Stimulated activated CD8-positive, alpha-beta memory T cell treated with anti-CD3 and anti-CD28 coated beads, Interleukin-15, amount 100 ng/mL, for 4 hours (primary cell): ENCODE measurements at regions not wholly inside any gene's neighbourhood (a gene's known extent, or its start where the extent isn't known, plus 50 kb on each side); places are given as distances from the start of the nearest gene placed in this dataset.

Source experiments
- DNase-seq, 2 donors: peaks; one replicate each; pipeline ENCODE4 v3.0.0-alpha.2; 2020; ENCODE audit warnings: low read depth in 2 of 2

GRCh38 chr2:16154501-16155280 is 214.3 kb downstream of the MYCN start:
- DNase-seq, result no peak

- no peak for DNase-seq
These were observed 213.7 kb downstream of the MYCN start for GRCh38 chr2:16154061-16154460.

DNA sequence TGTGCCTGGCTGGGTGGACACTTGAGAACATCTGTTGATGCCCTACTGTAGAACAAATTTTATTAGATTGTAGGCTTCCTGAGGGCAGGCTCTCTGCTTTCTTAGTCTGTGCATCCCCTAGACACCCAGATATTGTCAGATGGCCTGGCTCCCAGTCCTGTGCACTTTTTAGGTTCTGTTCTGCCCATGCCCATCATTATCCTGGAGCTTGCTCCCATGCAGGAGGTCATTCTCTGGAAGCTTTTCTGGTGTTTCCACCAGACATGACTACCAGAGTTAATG is 213.3 kb downstream of the MYCN start:
- DNase-seq, result no peak

GRCh38 chr2:16152928-16153753 is 212.8 kb downstream of the MYCN start:
- DNase-seq, result no peak

- no peak for DNase-seq
These were observed 211.9 kb downstream of the MYCN start for GRCh38 chr2:16152071-16152927.

DNA sequence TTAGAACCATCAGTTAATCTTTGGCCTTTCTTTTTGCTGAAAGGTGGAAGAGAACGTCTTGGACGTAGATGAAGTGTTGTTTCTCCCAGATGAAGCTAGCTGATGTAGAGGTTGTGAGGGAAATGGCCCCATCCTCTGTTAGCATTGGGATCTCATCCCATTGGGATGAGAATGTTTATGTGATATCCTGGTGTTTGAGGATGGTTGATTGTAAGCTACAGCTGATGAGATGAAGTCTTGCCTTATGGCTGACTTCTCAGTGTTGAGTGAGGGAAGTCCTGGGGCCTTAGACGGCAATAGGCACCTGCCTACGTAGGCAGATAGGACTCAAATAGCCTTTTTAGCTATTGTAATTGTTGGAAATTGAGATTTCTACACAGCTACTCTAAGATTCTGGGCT is 211.3 kb downstream of the MYCN start:
- DNase-seq, result no peak

DNA sequence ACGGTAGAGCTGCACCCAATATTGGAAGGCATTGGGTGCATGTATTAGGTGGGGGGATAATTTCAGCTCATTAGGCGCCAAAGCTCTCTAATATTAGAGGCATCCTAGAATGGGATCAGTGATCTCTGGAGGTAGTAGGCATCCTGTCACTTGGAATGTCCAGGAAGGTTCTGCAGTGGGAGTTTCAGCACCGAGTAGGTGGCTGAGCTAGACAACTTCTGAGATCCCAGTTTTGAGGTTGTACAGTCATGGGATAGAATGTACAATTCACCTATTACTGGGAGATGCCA is 210.9 kb downstream of the MYCN start:
- DNase-seq, result no peak

GRCh38 chr2:16150456-16151280 is 210.3 kb downstream of the MYCN start:
- DNase-seq, result no peak

DNA sequence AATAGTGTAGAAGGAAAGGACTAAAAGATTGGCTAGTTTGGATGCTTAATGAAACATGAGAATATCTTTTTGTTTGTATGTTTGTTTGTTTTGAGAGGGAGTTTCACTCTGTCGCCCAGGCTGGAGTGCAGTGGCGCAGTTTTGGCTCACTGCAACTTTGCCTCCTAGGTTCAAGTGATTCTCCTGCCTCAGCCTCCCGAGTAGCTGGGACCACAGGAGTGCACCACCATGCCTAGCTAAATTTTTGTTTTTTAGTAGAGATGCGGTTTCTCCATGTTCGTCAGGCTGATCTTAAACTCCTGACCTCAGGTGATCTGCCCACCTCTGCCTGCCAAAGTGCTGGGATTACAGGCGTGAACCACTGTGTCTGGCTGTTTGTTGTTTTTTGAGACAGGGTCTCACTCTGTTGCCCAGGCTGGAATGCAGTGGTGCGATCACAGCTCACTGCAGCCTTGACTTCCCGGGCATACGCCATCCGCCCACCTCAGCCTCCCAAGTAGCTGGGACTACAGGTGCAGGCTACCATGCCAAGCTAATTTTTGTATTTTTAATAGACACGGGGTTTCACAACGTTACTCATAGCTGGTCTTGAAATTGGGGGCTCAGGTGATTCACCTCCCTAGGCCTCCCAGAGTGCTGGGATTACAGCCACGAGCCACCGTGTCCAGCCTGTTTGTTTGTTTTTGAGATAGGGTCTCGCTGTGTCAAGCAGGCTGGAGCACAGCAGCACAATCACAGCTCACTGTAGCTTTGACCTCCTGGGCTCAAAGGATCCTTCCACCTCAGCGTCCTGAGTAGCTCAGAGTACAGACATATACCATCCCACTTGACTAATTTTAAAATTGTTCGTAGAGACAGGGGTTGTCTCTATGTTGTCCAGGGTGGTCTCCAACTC is 209.2 kb downstream of the MYCN start:
- DNase-seq, result no peak

DNA sequence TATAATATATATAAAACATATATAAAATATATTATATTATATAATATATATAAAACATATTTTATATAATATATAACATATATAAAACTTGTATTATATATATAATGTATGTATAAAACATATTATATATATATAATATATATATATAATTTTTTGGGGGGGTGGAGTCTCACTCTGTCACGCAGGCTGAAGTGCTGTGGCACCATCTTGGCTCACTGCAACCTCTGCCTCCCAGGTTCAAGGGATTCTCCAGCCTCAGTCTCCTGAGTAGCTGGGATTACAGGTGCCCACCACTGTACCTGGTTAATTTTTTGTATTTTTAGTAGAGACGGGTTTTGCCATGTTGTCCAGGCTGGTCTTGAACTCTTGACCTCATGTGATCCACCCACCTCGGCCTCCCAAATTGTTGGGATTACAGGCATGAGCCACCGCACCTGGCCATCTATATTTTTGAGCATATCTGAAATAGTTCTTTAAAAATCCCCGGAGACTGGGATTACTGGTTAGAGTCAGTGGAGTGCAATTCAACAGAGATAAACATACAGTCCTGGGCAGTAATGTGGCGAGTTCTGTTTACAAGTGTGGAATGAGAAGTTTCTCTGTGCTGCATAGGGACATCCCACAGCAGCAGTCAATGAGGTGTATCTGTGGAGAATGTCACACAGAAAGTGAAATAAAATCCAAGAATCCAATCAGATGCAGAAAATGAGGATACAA is 208.4 kb downstream of the MYCN start:
- DNase-seq, result no peak

- no peak for DNase-seq
These were observed 202.3 kb downstream of the MYCN start for GRCh38 chr2:16142383-16143361.

- DNase-seq, result no peak
These were observed 201.2 kb downstream of the MYCN start for GRCh38 chr2:16141641-16141921.

- no peak for DNase-seq
These were observed 200.7 kb downstream of the MYCN start for GRCh38 chr2:16140771-16141640.

DNA sequence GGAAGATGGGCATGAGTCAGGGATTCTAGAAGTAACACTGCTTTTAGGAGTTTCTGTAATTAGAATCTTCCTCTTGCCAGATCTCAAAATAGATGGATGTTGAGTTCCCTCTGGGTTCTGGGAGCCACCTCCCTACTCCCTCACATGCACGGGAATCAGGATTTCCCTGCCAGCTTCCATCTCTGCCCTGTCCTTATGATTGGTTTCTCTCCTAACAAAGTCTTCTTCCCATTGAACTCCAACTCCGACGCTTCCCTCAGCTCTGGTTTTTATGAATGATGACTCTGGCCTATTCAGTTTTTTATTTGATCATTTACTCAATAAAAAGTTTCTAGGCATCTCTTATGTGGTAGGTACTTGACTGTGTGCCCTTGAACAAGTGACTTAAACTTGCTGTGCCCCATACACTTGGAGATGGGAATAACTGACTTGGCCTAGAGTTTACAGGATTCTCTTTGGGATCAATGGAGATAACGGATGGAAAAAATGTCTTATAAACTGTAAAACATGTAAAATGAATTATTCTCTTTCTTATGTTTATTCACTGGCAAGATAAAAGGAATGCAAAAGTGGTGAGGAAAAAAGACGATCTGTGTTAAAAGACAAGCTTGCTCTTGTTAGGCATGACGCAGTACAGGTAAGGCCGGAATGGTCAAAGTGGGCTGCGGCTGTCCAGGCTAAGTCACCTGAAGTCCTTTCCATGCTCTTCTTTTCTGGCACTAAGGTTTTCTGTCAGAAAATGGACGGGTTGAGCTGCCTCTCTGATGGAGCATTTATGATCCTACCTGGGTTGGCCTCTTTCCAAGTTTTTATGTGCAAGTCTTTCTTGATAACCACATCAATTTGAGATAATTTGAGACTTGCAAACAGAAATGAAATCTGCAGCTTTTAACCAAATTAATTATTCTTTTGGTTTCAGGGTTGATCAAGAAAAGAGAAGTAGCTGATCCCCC is 199.6 kb downstream of the MYCN start:
- no peak for DNase-seq

GRCh38 chr2:16138811-16139662 is 198.7 kb downstream of the MYCN start:
- no peak for DNase-seq
